ENCODE measurements at regions not wholly inside any gene's neighbourhood (a gene's known extent, or its start where the extent isn't known, plus 50 kb on each side); places are given as distances from the start of the nearest gene placed in this dataset.
A peak's percentile ranks its signal among the peaks of the same experiment; 100 is the strongest.

- Histone ChIP-seq H3K4me3 (no peak overlapping the region), H3K9me3 (ENCODE audit: low read depth) (no peaks in the 10 kb centered on the region), H3K9ac (no peak overlapping the region), H3K79me2 (ENCODE audit: low read depth) (no peaks in the 10 kb centered on the region), H3K4me2 (no peak overlapping the region), H3F3A (ENCODE audit: low read depth) (no peaks in the 10 kb centered on the region), H3K27ac (no peak overlapping the region), H3K4me1 (peaks cover 6% of the 10 kb centered on the region), H3K36me3 (no peaks in the 10 kb centered on the region), H3K27me3 (no peaks in the 10 kb centered on the region), H2AFZ (replicated peaks) (no peak overlapping the region), H4K20me1 (ENCODE audit: low read depth) (no peaks in the 10 kb centered on the region)
- TF ChIP-seq EZH2 (IDR thresholded peaks at IDR 0.05): no peak
- H3K9me3 Mint-ChIP-seq: peaks cover 3% of the 10 kb centered on the region
- H3K4me1 Mint-ChIP-seq: peaks cover 28% of the 10 kb centered on the region
- no peak overlapping the region for H3K4me3 Mint-ChIP-seq
- no peak for DNase-seq (ENCODE audit: low spot score)
- H3K27me3 Mint-ChIP-seq (ENCODE audit: insufficient read depth, low read depth): peaks cover 7% of the 10 kb centered on the region
- H3K36me3 Mint-ChIP-seq: no peaks in the 10 kb centered on the region
- no peak overlapping the region for H3K27ac Mint-ChIP-seq
Measured at GRCh38 chr10:6973899-6974298, 393.8 kb upstream of the PRKCQ start.

- no peak for DNase-seq (ENCODE audit: low spot score)
- Histone ChIP-seq H4K20me1 (ENCODE audit: low read depth) (no peaks in the 10 kb centered on the region), H3K4me2 (no peak overlapping the region), H3K27ac (no peak overlapping the region), H3K36me3 (no peaks in the 10 kb centered on the region), H3K79me2 (ENCODE audit: low read depth) (no peaks in the 10 kb centered on the region), H3F3A (ENCODE audit: low read depth) (no peaks in the 10 kb centered on the region), H2AFZ (replicated peaks) (no peak overlapping the region), H3K9ac (no peak overlapping the region), H3K4me3 (no peak overlapping the region), H3K4me1 (no peaks in the 10 kb centered on the region), H3K9me3 (ENCODE audit: low read depth) (no peaks in the 10 kb centered on the region), H3K27me3 (no peaks in the 10 kb centered on the region)
- H3K4me3 Mint-ChIP-seq: peak overlapping the region; percentile 60
- H3K9me3 Mint-ChIP-seq: peaks cover 3% of the 10 kb centered on the region
- H3K36me3 Mint-ChIP-seq: no peaks in the 10 kb centered on the region
- no peak overlapping the region for H3K27ac Mint-ChIP-seq
- peaks cover 5% of the 10 kb centered on the region for H3K27me3 Mint-ChIP-seq (ENCODE audit: insufficient read depth, low read depth)
- peaks cover 17% of the 10 kb centered on the region for H3K4me1 Mint-ChIP-seq
- TF ChIP-seq CTCF (IDR thresholded peaks at IDR 0.05): no peak
- TF ChIP-seq EZH2phosphoT487 (IDR thresholded peaks at IDR 0.05): no peak
- TF ChIP-seq EZH2 (IDR thresholded peaks at IDR 0.05): no peak
Measured at GRCh38 chr10:6972226-6972625, 392.1 kb upstream of the PRKCQ start.

GRCh38 chr10:6969659-6970058 is 389.6 kb upstream of the PRKCQ start:
- Histone ChIP-seq H3K4me1 (no peaks in the 10 kb centered on the region), H3K27ac (no peak overlapping the region), H3K27me3 (no peaks in the 10 kb centered on the region), H3K36me3 (no peaks in the 10 kb centered on the region), H3K4me3 (no peak overlapping the region), H4K20me1 (ENCODE audit: low read depth) (no peaks in the 10 kb centered on the region), H3K9ac (no peak overlapping the region), H3K79me2 (ENCODE audit: low read depth) (no peaks in the 10 kb centered on the region), H3K9me3 (ENCODE audit: low read depth) (no peaks in the 10 kb centered on the region), H2AFZ (replicated peaks) (no peak overlapping the region), H3K4me2 (no peak overlapping the region), H3F3A (ENCODE audit: low read depth) (no peaks in the 10 kb centered on the region)
- no peaks in the 10 kb centered on the region for H3K36me3 Mint-ChIP-seq
- peaks cover 12% of the 10 kb centered on the region for H3K4me1 Mint-ChIP-seq
- peaks cover 2% of the 10 kb centered on the region for H3K27me3 Mint-ChIP-seq (ENCODE audit: insufficient read depth, low read depth)
- no peak for DNase-seq (ENCODE audit: low spot score)
- no peak overlapping the region for H3K27ac Mint-ChIP-seq
- H3K4me3 Mint-ChIP-seq: no peak overlapping the region
- no peak for TF ChIP-seq CTCF (IDR thresholded peaks at IDR 0.05)
- TF ChIP-seq EZH2phosphoT487 (IDR thresholded peaks at IDR 0.05): no peak
- no peak for TF ChIP-seq EZH2 (IDR thresholded peaks at IDR 0.05)
- no peaks in the 10 kb centered on the region for H3K9me3 Mint-ChIP-seq

GRCh38 chr10:6964543-6964942 is 384.5 kb upstream of the PRKCQ start:
- Histone ChIP-seq H2AFZ (replicated peaks) (no peak overlapping the region), H3K79me2 (ENCODE audit: low read depth) (no peaks in the 10 kb centered on the region), H3K9me3 (ENCODE audit: low read depth) (no peaks in the 10 kb centered on the region), H3K4me3 (no peak overlapping the region), H4K20me1 (ENCODE audit: low read depth) (no peaks in the 10 kb centered on the region), H3K36me3 (no peaks in the 10 kb centered on the region), H3K9ac (no peak overlapping the region), H3K4me1 (peaks cover 7% of the 10 kb centered on the region), H3K27ac (no peak overlapping the region), H3K4me2 (no peak overlapping the region), H3F3A (ENCODE audit: low read depth) (no peaks in the 10 kb centered on the region), H3K27me3 (no peaks in the 10 kb centered on the region)
- TF ChIP-seq EZH2 (IDR thresholded peaks at IDR 0.05) (no peak), EZH2phosphoT487 (IDR thresholded peaks at IDR 0.05) (no peak), CTCF (IDR thresholded peaks at IDR 0.05) (no peak)
- peaks cover 9% of the 10 kb centered on the region for H3K4me1 Mint-ChIP-seq
- H3K36me3 Mint-ChIP-seq: no peaks in the 10 kb centered on the region
- H3K27me3 Mint-ChIP-seq (ENCODE audit: insufficient read depth, low read depth): peaks cover 4% of the 10 kb centered on the region
- DNase-seq (ENCODE audit: low spot score): no peak
- no peak overlapping the region for H3K27ac Mint-ChIP-seq
- no peak overlapping the region for H3K4me3 Mint-ChIP-seq
- H3K9me3 Mint-ChIP-seq: no peaks in the 10 kb centered on the region

All from neural progenitor cell (in vitro differentiated cells).